Activated CD4-positive, alpha-beta memory T cell treated with anti-CD3 and anti-CD28 coated beads, Interleukin-2, amount 10 ng/mL, durations not matched to agents 7 days and 5 days (primary cell): ENCODE measurements at regions not wholly inside any gene's neighbourhood (a gene's known extent, or its start where the extent isn't known, plus 50 kb on each side); places are given as distances from the start of the nearest gene placed in this dataset.

ENCODE experiments used
- CTCF ChIA-PET: fragments of 350-600 bp; sonication (Branson Sonifier 250); formaldehyde crosslinking; loops from one replicate; lab custom pipeline; 2021; ENCODE audit warnings: antibody characterized with exemption, inconsistent platforms; lab: Charles Lee
- POLR2A ChIA-PET: fragments of 350-600 bp; sonication (Branson Sonifier 250); formaldehyde crosslinking; loops from one replicate; lab custom pipeline; 2021; ENCODE audit warnings: antibody characterized with exemption; lab: Charles Lee
- DNase-seq: peaks from one replicate; pipeline ENCODE4 v3.0.0-alpha.2; 2020
- H3K27ac Mint-ChIP-seq: one replicate; pipeline ENCODE4 v1.8.0; 2021; ENCODE audit warnings: mild to moderate bottlenecking, mixed read lengths
- H3K27me3 Mint-ChIP-seq: one replicate; pipeline ENCODE4 v1.8.0; 2021; ENCODE audit warnings: mixed read lengths
- H3K36me3 Mint-ChIP-seq: one replicate; pipeline ENCODE4 v1.8.0; 2021; ENCODE audit warnings: low read depth, mixed read lengths
- H3K4me1 Mint-ChIP-seq: one replicate; pipeline ENCODE4 v1.8.0; 2021; ENCODE audit warnings: mixed read lengths
- H3K4me3 Mint-ChIP-seq: one replicate; pipeline ENCODE4 v1.8.0; 2021; ENCODE audit warnings: mild to moderate bottlenecking, mixed read lengths
- H3K9me3 Mint-ChIP-seq: one replicate; pipeline ENCODE4 v1.8.0; 2021; ENCODE audit warnings: mixed read lengths

DNA sequence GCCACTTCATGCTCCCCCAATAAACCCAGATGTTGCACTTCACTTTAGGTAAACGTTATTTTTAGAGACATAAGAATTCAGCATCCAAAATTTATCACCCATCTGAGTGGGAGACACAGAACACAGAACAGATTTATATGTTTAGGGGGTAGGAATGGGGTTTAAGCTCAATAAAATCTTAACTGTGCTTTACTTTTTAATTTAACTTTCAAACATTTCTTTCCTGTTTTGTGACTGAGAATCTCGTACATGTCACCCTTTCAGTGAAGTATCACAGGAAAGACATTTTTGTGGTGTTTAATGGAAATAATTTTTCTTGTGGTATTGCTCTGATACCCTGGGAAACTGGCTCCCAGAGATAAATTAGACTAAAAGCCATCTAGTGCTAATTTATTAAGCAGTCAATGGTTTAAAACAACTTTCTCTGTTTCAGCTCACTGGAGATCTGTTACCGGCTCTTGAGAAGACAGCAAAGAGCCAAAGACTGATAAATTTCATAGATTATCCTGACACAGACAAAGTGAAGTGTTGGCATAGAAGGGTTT lies 148.0 kb upstream of the BMP4 start:
- H3K4me1 Mint-ChIP-seq = no peaks in the 10 kb centered on the region
- no peak overlapping the region for H3K27ac Mint-ChIP-seq
- no peak for DNase-seq
- H3K27me3 Mint-ChIP-seq = no peaks in the 10 kb centered on the region
- no peaks in the 10 kb centered on the region for H3K9me3 Mint-ChIP-seq
- ChIA-PET POLR2A (no interaction called here), CTCF (no interaction called here)
- no peak overlapping the region for H3K4me3 Mint-ChIP-seq
- no peaks in the 10 kb centered on the region for H3K36me3 Mint-ChIP-seq

DNA sequence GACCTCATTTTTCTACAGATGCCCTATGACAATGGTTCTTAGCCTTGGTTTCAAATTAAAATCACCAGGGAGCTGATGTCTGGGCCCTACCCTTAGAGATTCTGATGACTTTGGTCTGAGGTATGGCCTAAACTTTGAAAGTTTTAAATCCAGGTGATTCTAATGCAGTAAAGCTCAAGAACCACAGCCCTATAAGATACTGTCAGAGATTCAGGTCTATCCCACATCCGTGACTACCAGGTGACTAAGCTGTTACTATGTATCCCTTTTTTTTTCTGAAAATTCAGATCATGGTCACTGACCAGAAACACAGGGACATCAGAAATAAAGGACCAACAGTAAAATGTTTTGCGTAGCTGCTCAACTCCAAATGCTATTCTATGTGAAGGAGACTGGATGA lies 148.8 kb upstream of the BMP4 start:
- no peak overlapping the region for H3K4me3 Mint-ChIP-seq
- no peak overlapping the region for H3K27ac Mint-ChIP-seq
- CTCF ChIA-PET = no interaction called here
- no peaks in the 10 kb centered on the region for H3K27me3 Mint-ChIP-seq
- POLR2A ChIA-PET = no interaction called here
- no peaks in the 10 kb centered on the region for H3K36me3 Mint-ChIP-seq
- H3K4me1 Mint-ChIP-seq = no peaks in the 10 kb centered on the region
- no peak for DNase-seq
- H3K9me3 Mint-ChIP-seq = no peaks in the 10 kb centered on the region

DNA sequence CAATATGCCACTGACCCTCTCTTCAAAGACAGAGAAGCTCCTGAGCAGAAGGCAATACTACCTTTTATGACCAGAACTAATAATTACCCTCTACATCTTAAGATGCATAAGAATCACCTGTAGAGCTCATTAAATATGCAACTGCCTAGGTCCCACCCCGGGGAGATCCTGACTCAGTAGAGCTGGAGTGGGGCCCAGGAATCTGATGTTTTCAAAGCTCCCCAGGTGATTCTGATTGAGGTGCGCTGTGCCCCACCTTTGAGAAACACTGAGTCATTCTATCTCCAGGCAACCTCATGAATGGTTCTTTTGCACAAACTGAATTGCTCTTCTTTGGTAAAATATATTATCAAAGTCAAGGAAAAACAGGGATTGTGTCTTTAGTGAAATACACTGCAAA lies 149.3 kb upstream of the BMP4 start:
- H3K27me3 Mint-ChIP-seq = no peaks in the 10 kb centered on the region
- H3K9me3 Mint-ChIP-seq = no peaks in the 10 kb centered on the region

DNA sequence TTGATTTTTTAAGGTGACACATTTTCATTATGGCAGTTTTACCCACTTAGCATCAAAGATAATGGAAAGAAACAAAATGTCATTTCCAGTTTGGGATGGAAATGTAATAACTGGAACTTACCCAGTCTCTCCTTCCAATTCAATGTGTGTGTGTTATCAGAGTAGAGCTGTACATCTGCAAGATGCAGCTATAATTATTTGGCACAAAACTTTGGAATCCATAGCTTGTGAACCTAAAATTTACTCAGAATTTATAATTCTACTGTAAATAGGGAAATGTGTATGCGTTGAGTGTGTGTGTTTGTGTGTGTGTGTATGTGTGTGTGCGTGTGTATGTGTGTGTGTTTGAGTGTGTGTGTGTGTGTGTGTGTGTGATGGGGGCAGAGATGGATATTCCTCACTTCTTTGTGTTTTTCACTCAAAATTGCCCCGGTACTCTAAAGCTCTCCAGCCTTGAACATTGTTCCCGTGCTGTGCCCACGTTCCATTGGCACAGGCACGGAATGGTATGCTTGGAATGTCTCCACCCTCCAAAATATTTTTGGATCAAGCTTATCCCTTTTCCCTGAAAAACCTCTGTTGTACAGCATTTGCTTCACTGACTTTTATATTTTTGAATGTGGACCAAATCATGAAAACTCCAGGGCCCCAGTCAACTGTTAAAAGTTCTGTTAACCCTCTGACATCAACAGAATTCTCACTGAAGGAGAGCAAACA lies 150.2 kb upstream of the BMP4 start:
- Mint-ChIP-seq H3K4me3 (no peak overlapping the region), H3K27ac (no peak overlapping the region), H3K27me3 (no peaks in the 10 kb centered on the region), H3K4me1 (no peaks in the 10 kb centered on the region), H3K9me3 (no peaks in the 10 kb centered on the region), H3K36me3 (no peaks in the 10 kb centered on the region)
- no peak for DNase-seq
- CTCF ChIA-PET = no interaction called here
- POLR2A ChIA-PET = no interaction called here

More for the DNA sequence above, 149.3 kb upstream of the BMP4 start:
- Mint-ChIP-seq H3K4me3 (no peak overlapping the region), H3K36me3 (no peaks in the 10 kb centered on the region), H3K4me1 (no peaks in the 10 kb centered on the region), H3K27ac (no peak overlapping the region)
- ChIA-PET CTCF (no interaction called here), POLR2A (no interaction called here)
- DNase-seq = no peak

DNA sequence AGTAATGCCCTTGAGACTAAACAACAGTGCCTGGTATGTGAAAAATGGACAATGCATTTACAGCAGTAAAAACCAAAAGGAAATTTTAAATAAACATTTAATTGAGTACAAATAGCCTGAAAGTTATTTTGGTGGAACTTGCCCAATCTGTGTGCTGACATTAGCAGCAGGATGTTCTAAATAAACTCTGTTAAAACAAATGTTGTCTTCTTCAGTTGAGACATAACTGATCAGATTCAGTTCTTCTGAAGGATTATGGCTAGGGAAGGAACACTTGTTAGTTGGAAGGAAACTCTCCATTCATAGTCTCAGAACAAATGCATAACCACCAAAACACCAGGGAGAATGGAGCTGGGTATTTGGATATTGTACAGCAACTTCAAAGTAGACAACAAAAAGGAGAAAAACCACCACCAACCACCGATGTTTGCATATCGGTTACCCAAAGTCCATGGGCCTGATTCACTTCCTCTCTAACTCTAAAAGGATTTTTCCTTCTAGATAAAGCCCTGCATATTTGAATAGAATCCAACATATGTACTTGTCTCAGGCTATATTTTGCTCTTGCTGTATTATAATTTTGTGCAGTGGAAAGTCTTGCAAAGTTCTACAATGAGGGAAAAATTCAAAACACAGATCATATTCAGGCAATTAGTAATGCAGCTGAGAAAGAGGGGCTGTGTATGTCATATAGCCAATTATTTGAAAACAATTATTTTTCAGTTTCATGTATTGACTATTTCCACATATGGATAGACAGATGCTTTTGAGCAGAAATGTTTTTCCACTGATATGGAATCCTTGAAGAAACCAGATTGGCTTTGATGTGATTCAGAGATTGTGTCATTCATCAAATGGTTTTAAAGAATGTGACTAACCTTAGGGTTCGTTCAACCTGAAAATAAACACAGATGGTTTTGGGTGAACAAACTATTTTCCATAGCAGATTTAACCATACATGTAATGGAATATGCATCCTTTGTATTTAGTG lies 152.2 kb upstream of the BMP4 start:
- no peak overlapping the region for H3K27ac Mint-ChIP-seq
- CTCF ChIA-PET = no interaction called here

DNA sequence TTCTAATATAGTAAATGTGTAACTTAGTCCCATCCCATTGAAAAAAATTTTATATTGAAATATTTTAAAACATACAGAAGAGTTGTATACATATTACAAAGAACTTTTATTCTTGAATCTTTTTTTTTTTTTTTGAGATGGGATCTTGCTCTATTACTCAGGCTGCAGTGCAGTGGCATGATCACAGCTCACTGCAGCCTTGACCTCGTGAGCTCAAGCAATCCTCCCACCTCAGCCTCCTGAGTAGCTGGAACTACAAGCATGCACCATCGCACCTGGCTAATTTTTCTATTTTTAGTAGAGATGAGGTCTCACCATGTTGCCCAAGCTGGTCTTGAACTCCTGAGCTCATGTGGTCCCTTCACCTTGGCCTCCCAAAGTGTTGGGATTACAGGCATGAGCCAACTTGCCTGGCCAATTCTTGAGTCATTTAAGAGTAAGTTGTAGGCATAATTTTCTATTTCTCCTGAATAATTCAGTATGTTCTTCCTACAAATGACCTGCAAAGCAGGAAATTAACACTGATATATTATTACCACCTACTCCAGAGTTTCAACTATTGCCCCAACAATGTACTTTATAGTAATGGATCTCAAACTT lies 153.0 kb upstream of the BMP4 start:
- H3K4me3 Mint-ChIP-seq = no peak overlapping the region
- H3K9me3 Mint-ChIP-seq = no peaks in the 10 kb centered on the region
- no peak for DNase-seq
- no peak overlapping the region for H3K27ac Mint-ChIP-seq
- CTCF ChIA-PET = no interaction called here
- H3K27me3 Mint-ChIP-seq = no peaks in the 10 kb centered on the region
- H3K36me3 Mint-ChIP-seq = no peaks in the 10 kb centered on the region
- POLR2A ChIA-PET = no interaction called here
- H3K4me1 Mint-ChIP-seq = no peaks in the 10 kb centered on the region

More for the DNA sequence above, 152.2 kb upstream of the BMP4 start:
- no peak overlapping the region for H3K4me3 Mint-ChIP-seq
- H3K36me3 Mint-ChIP-seq = no peaks in the 10 kb centered on the region
- POLR2A ChIA-PET = no interaction called here
- no peaks in the 10 kb centered on the region for H3K27me3 Mint-ChIP-seq
- no peaks in the 10 kb centered on the region for H3K9me3 Mint-ChIP-seq
- DNase-seq = no peak
- H3K4me1 Mint-ChIP-seq = no peaks in the 10 kb centered on the region

DNA sequence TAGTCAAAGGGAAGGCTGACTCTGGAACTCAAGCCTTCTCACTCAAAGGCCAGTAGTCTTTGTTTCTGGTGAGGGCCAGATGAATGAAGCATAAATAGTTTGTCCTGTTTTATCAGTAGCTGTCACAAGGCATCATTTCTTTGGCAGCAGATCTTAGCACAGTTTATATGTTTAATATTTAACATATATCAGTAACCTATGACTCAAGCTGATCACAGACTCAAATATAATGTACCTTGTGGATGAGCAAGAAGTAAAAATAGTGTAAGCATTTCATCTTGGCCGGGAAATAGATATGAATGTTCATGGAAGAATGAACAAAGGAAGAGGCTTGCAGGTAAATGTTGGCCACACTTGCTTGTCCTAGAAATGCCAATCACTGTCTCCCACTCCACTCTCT lies 158.3 kb upstream of the BMP4 start:
- ChIA-PET POLR2A (no interaction called here), CTCF (no interaction called here)
- H3K4me1 Mint-ChIP-seq = no peaks in the 10 kb centered on the region
- H3K27ac Mint-ChIP-seq = no peak overlapping the region
- no peak for DNase-seq
- no peak overlapping the region for H3K4me3 Mint-ChIP-seq
- no peaks in the 10 kb centered on the region for H3K9me3 Mint-ChIP-seq
- no peaks in the 10 kb centered on the region for H3K36me3 Mint-ChIP-seq
- H3K27me3 Mint-ChIP-seq = no peaks in the 10 kb centered on the region

DNA sequence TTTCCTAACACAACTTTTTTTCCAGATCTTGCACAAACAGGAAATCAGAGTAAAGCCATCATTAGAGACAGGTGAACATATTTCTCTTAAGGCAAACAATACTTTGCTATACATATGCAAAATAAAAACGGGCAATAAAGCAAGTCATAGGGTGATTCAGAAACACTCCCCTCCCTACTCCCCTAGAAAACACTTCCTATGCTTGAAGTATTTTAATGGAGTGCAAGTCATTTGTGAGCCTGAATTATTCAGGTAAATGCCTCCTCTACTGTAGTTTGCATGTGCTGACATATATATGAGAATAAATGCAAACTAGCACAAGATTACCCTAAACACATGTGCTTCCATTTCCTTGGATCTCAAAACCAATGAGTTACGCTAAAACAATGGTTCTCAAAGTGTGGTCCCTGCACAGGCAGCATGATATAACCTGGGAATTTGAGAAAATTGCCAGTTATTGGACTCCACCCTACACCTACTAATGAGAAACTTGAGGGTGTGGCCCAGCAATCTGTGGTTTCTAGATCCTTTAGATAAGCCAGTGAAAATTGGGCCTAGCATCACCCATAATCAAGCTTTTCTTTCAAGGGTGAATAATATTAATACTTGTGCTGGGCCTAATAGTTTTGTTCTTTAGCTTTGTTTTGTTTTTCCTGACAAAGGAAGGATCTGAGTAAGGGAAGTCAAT lies 159.7 kb upstream of the BMP4 start:
- ChIA-PET POLR2A (no interaction called here), CTCF (no interaction called here)
- no peaks in the 10 kb centered on the region for H3K36me3 Mint-ChIP-seq
- no peaks in the 10 kb centered on the region for H3K4me1 Mint-ChIP-seq
- H3K27me3 Mint-ChIP-seq = peaks cover 1% of the 10 kb centered on the region
- no peak overlapping the region for H3K4me3 Mint-ChIP-seq
- no peak for DNase-seq
- H3K27ac Mint-ChIP-seq = no peak overlapping the region
- H3K9me3 Mint-ChIP-seq = no peaks in the 10 kb centered on the region

DNA sequence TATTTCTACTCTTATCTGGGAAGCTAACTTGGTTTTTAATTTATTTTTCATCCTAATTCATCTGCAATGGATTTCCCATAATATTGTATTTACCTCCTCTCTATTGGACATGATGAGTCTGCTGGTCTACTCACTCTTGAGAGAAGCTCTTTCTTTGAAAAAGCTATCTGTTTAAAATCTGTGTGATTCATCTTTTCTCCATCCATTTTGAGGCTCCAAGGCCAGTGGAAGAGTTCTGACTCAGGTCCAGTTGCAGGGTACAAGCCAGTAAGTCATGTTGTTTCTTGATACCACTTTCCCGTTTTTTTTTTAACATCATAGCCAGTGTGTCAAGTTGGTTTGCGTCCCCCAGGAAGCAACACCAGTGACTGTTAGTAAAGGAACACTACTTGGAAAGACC lies 160.3 kb upstream of the BMP4 start:
- Mint-ChIP-seq H3K9me3 (no peaks in the 10 kb centered on the region), H3K27me3 (peaks cover 1% of the 10 kb centered on the region), H3K36me3 (no peaks in the 10 kb centered on the region), H3K4me1 (no peaks in the 10 kb centered on the region), H3K4me3 (no peak overlapping the region), H3K27ac (no peak overlapping the region)
- POLR2A ChIA-PET = no interaction called here
- DNase-seq = no peak
- CTCF ChIA-PET = no interaction called here

DNA sequence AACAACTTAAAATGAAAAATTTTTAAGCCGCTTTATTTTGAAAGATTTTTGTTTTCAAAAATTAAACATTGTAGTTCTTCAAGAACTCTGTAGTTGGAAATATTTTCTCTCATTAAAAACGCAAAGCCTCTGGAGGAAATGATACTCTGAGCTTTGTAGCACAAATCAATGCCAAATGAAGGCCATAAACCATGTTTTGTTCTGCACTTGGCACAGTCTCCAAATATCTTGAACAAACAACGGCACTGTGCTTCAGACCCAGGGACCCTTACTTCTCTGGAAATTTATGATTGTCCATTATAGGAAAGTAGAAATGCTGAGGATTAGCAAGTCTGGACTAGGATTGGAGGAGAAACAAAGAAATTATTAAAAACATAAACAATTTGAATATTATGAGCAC lies 160.8 kb upstream of the BMP4 start:
- ChIA-PET CTCF (no interaction called here), POLR2A (no interaction called here)
- Mint-ChIP-seq H3K27ac (no peak overlapping the region), H3K27me3 (peaks cover 1% of the 10 kb centered on the region), H3K36me3 (no peaks in the 10 kb centered on the region), H3K4me3 (no peak overlapping the region), H3K4me1 (no peaks in the 10 kb centered on the region), H3K9me3 (no peaks in the 10 kb centered on the region)
- no peak for DNase-seq

DNA sequence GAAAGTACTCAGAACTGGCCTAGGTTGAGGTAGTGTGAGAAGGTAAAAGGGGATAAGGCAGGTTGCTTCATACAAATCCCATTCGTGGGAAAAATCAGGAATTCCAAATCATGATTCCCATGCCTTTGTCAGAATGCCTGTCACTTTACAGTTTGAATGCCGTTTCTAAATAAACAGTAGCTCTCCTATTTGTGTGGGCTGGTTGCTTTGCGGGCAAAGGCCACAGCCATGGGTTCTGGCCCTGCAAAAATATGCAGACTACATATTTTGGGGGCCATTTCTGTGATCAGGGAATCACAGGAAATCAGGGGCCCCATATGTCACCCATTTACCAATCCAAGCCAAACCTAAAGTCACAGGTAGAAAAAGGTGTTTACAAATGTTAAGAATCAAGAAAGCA lies 161.3 kb upstream of the BMP4 start:
- Mint-ChIP-seq H3K27me3 (peaks cover 1% of the 10 kb centered on the region), H3K9me3 (no peaks in the 10 kb centered on the region), H3K4me1 (no peaks in the 10 kb centered on the region), H3K27ac (no peak overlapping the region), H3K4me3 (no peak overlapping the region), H3K36me3 (no peaks in the 10 kb centered on the region)
- POLR2A ChIA-PET = no interaction called here
- no peak for DNase-seq
- CTCF ChIA-PET = no interaction called here

DNA sequence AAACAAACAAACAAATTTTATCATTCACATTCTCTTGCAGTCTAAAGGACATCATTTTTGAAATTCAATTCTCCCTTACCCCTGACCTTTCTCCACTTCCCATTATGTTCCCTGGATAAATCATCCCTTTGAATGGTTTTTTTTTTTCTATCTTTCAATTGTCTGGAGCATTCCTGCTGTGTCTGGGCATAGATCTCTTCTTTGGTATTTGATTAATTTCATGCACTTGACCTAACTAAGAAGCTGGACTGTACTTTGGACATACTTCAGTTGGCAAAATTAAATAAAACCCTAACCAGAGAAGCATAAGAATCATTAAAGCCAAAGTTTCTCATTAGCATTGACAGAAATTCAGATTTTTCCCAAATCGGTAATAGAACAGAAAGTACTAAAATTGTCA lies 163.6 kb upstream of the BMP4 start:
- H3K27ac Mint-ChIP-seq = no peak overlapping the region
- no peaks in the 10 kb centered on the region for H3K36me3 Mint-ChIP-seq
- no peak for DNase-seq
- POLR2A ChIA-PET = no interaction called here
- CTCF ChIA-PET = no interaction called here
- H3K9me3 Mint-ChIP-seq = no peaks in the 10 kb centered on the region
- peaks cover 1% of the 10 kb centered on the region for H3K27me3 Mint-ChIP-seq
- no peak overlapping the region for H3K4me3 Mint-ChIP-seq
- no peaks in the 10 kb centered on the region for H3K4me1 Mint-ChIP-seq
